Stimulated activated naive CD8-positive, alpha-beta T cell treated with anti-CD3 and anti-CD28 coated beads, Interleukin-15, amount 100 ng/mL, for 72 hours (primary cell): ENCODE measurements at regions not wholly inside any gene's neighbourhood (a gene's known extent, or its start where the extent isn't known, plus 50 kb on each side); places are given as distances from the start of the nearest gene placed in this dataset.
"Not testable (repeated sequence)": the region's sequence is repeated elsewhere in the genome, so short reads cannot be mapped to it uniquely, and the experiment has no call there.

Experiments used
- ATAC-seq: fragments of 150-1000 bp; cut with Tn5 transposase; 2 replicates; pipeline ENCODE4 v1.10.0; 2021; ENCODE audit warnings: mild to moderate bottlenecking, moderate library complexity
- DNase-seq, 2 donors: peaks; one replicate each; pipeline ENCODE4 v3.0.0; 2021 to 2022
- H3K27ac Mint-ChIP-seq, 2 donors: one replicate each; pipeline ENCODE4 v1.8.0; 2022; ENCODE audit warnings: mild to moderate bottlenecking in 2 of 2, mixed read lengths in 2 of 2, moderate library complexity in 2 of 2
- H3K27me3 Mint-ChIP-seq: one replicate; pipeline ENCODE4 v1.8.0; 2022; ENCODE audit warnings: mixed read lengths
- H3K4me1 Mint-ChIP-seq: one replicate; pipeline ENCODE4 v1.8.0; 2022; ENCODE audit warnings: mild to moderate bottlenecking, mixed read lengths
- H3K4me3 Mint-ChIP-seq, 2 donors: one replicate each; pipeline ENCODE4 v1.8.0; 2022; ENCODE audit warnings: mild to moderate bottlenecking in 2 of 2, mixed read lengths in 2 of 2, moderate library complexity in 1 of 2
- H3K9me3 Mint-ChIP-seq, 2 donors: one replicate each; pipeline ENCODE4 v1.8.0; 2022; ENCODE audit warnings: mixed read lengths in 2 of 2

DNA sequence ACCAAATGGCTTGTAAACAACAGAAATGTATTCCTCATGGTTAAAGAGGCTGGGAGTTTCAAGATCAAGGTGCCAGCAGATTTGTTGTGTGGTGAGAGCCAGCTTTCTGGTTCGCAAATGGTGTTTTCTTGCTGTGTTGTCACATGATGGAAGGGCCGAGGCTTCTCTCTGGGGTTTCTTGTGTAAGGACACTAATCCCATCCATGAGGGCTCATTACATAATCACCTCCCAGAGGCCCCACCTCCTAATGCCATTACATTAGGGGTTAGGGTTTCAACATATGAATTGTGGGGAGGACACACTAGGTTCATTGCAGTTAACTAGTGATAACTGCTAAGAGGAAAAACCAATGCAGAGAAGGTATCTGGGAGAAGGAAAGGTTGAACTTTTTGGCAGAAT is 103.5 kb upstream of the ENPEP start:
- no peak overlapping the region for H3K4me3 Mint-ChIP-seq
- H3K4me1 Mint-ChIP-seq: no peaks in the 10 kb centered on the region
- DNase-seq (no peak), ATAC-seq (no peak)
- H3K27ac Mint-ChIP-seq: no peak overlapping the region
- H3K9me3 Mint-ChIP-seq: no peaks in the 10 kb centered on the region
- peaks cover 25% of the 10 kb centered on the region for H3K27me3 Mint-ChIP-seq

DNA sequence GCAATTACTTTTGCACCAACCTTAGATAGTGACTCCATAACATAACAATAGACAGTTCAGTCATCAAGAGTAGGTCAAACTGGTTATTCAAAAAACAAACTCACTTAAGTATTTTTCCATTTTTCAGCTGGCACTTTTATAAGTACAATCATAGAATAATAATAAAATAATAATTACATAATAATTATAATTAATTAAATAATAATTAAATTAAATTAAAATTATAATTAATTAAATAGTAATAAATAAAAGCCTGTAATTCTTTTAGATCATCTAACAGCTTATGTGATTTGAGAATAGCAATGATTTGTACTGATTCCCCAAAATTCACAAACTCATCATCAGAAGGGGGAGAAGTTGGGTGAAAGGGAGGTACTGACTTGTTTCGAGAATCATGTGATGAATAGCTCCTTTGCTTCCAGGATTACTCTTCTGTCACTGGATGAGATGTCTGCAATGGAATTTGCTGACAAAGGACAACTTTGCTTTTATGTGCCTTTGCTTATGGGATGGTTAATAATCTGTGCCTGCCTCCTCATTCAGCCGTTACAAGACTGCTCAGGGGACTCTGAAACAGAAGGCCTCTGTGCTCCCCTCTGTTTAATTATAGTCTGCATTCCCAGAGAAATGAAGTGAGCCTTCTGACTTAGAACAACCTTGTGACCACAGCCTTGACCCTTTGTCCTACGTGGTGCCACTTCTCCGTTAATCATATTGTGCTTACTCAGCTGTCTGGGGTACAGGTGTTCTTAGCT is 104.8 kb upstream of the ENPEP start:
- H3K9me3 Mint-ChIP-seq: no peaks in the 10 kb centered on the region
- H3K27ac Mint-ChIP-seq: no peak overlapping the region
- H3K27me3 Mint-ChIP-seq: peaks cover 25% of the 10 kb centered on the region
- no peaks in the 10 kb centered on the region for H3K4me1 Mint-ChIP-seq
- no peak overlapping the region for H3K4me3 Mint-ChIP-seq
- no peak for ATAC-seq
- no peak for DNase-seq

DNA sequence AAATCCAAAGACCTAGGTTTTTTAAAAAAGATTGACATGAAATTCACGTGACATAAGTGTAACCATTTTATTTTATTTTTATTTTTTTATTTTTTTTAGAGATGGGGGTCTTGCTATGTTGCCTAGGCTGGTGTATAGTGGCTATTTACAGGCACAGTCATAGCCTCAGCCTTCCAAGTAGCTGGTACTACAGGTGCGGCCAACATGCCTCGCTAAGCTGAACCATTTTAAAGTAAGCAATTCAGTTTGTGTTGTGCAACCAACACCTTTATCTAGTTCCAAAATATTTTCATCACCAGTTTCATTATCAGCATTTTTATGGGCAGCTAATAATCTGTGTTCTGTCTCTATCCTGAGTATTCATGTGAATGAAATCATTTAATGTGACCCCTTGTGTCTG is 107.5 kb upstream of the ENPEP start:
- H3K27ac Mint-ChIP-seq: no peak overlapping the region
- no peak overlapping the region for H3K4me3 Mint-ChIP-seq
- H3K27me3 Mint-ChIP-seq: peaks cover 32% of the 10 kb centered on the region
- H3K4me1 Mint-ChIP-seq: no peaks in the 10 kb centered on the region
- ATAC-seq (no peak), DNase-seq (no peak)
- H3K9me3 Mint-ChIP-seq: no peaks in the 10 kb centered on the region

DNA sequence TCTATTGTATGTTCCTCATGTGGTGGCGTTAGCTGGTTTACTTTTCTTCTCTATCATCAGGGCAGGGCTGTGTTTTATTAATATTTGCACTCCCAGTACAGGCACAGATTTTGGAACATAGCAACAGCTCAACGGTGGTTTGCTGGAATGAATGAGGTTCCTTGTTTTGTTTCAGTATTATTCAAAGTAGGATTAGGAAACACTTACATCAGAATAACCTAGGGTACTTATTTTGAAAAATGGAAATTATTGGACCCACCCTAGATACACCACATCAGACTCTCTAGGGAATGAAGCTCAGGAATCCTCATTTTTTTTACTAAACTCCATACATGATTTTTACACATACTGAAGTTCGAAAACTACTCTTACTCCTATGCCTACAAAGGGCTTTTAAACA is 108.8 kb upstream of the ENPEP start:
- no peaks in the 10 kb centered on the region for H3K9me3 Mint-ChIP-seq
- H3K27me3 Mint-ChIP-seq: peaks cover 21% of the 10 kb centered on the region
- H3K4me1 Mint-ChIP-seq: no peaks in the 10 kb centered on the region
- no peak for ATAC-seq
- no peak for DNase-seq
- no peak overlapping the region for H3K27ac Mint-ChIP-seq
- H3K4me3 Mint-ChIP-seq: no peak overlapping the region

DNA sequence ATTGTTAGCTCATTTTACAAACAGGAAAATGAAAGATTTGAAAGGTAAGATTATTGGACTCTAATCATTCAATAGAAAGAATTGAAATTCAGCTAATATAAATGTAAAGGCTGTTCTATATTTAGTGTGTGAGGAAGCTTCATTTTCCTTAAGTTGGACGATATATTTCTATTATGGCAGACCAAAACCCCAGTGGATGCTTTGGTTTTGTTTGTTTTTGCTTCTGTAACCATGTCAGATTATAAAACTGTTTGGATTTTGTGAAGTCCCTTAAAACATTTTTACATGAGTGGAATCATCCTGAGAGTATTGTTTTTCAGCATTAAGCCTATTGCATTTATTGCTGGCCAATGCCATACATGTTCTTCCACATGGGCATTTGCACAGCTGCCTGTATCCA is 110.2 kb upstream of the ENPEP start:
- no peaks in the 10 kb centered on the region for H3K9me3 Mint-ChIP-seq
- ATAC-seq (no peak), DNase-seq (no peak)
- peaks cover 15% of the 10 kb centered on the region for H3K27me3 Mint-ChIP-seq
- no peak overlapping the region for H3K27ac Mint-ChIP-seq
- H3K4me1 Mint-ChIP-seq: no peaks in the 10 kb centered on the region
- H3K4me3 Mint-ChIP-seq: no peak overlapping the region

DNA sequence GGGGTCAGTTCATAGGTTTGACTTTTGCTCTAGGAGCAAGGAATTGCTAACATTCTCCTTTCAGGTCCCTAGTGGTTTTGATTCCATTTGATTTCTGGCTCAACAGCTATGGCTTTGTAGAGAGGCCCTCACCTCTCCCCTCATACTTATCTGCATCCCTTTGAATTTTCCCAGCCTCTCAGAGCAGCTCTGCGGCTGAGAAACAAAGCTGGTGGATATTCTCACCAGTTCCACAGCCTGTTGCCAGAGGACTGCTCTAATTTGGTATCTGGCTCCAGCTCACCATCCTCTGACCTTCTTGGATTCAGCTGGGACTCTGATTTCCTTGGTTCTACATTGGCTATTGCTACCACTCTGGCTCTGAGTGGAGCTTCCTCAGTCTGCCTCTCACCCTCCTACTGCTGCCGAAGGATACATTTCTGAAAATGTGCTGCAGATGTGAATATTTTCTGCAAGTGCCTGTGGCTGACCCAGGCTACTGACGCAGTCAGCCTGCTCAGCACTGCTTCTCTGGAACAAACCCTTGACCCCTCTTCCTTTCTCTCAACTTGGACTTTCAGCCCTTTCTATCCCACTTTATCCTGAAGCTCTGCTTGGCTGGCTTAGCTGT is 110.9 kb upstream of the ENPEP start:
- Mint-ChIP-seq H3K4me3 (no peak overlapping the region), H3K27ac (no peak overlapping the region), H3K4me1 (no peaks in the 10 kb centered on the region), H3K27me3 (peaks cover 15% of the 10 kb centered on the region), H3K9me3 (no peaks in the 10 kb centered on the region)
- DNase-seq: no peak
- no peak for ATAC-seq

DNA sequence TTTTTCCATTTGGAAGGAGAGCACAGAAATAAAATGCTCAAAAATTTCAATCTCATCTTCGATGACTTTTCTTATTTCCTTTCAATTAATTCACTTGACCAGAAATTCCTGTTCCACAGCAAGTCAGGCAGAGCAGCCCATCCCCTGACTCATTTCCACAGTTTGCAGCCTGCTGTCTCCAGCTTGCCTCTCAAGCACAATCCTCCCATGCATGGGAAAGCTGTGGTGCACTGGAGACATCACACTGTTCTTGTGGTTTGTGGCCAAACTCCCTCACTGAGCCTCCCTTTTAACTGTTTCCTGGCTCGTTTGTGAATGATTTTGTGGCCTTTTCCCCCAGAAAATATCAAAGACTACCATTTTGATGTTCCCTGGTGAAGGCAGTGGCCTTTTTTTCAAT is 114.0 kb upstream of the ENPEP start:
- no peak for DNase-seq
- no peak overlapping the region for H3K4me3 Mint-ChIP-seq
- no peaks in the 10 kb centered on the region for H3K9me3 Mint-ChIP-seq
- no peaks in the 10 kb centered on the region for H3K4me1 Mint-ChIP-seq
- H3K27me3 Mint-ChIP-seq: peaks cover 15% of the 10 kb centered on the region
- ATAC-seq: no peak
- H3K27ac Mint-ChIP-seq: no peak overlapping the region

DNA sequence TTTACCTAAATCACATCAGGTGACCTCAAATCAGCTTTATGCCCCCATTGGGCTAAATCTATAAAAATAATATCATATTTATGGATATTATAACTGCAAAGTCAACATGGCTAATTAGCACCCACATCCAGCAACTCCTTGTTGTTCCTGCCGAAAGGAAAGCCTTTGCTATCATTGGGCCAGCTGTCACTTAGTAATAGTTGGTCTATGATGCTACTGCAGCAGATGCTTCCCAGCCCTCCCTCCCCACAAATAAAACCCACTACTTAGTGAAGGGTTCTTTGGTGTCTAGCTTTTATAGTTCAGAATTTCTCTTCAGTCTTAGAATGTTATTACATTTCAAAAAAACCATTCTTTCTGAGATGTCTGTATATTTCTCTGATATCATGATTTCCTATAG is 116.9 kb upstream of the ENPEP start:
- ATAC-seq: no peak
- no peak for DNase-seq
- no peak overlapping the region for H3K4me3 Mint-ChIP-seq
- H3K27ac Mint-ChIP-seq: no peak overlapping the region
- no peaks in the 10 kb centered on the region for H3K27me3 Mint-ChIP-seq
- H3K9me3 Mint-ChIP-seq: no peaks in the 10 kb centered on the region
- H3K4me1 Mint-ChIP-seq: no peaks in the 10 kb centered on the region

DNA sequence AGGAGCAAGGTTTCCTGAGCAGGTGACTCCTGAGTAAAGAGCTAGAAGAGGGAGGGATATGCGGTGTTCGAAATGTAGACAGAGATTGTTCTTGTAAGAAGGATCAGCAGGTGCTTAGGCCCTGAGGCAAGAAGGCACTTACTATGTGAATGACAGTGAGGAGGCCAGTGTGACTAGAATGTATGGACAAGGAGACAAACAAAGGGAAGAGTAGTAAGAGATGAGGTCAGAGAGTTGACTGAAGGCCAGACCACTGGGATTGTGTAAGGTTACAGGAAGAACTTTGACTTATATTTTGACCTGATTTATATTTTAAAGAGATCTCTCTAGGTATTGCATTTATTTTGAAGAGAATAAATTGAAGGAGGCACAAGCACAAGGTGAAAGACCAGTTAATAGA is 118.4 kb upstream of the ENPEP start:
- no peak overlapping the region for H3K27ac Mint-ChIP-seq
- H3K4me3 Mint-ChIP-seq: no peak overlapping the region
- ATAC-seq: no peak
- peaks cover 12% of the 10 kb centered on the region for H3K27me3 Mint-ChIP-seq
- H3K4me1 Mint-ChIP-seq: no peaks in the 10 kb centered on the region
- no peak for DNase-seq
- H3K9me3 Mint-ChIP-seq: no peaks in the 10 kb centered on the region

DNA sequence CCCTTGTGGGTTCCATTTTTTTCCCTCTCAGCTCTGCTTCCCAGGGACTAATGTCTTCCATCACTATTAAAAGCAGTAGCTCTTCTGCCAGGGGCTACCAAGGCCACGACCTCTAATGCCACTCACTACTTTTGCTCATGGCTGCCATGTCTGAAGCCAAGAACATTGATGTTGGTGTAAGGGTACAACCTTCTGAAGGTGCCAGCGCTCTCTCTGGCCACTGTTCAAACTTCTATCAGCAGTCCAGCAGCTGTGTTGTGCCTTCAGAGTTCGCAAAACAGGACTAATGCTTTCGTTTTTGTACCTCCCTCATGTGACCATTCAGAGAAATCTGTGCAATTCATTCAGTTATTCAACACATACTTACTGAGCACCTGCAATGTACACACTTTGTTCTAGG is 121.5 kb upstream of the ENPEP start:
- H3K27me3 Mint-ChIP-seq: peaks cover 12% of the 10 kb centered on the region
- ATAC-seq (no peak), DNase-seq (no peak)
- no peak overlapping the region for H3K4me3 Mint-ChIP-seq
- H3K27ac Mint-ChIP-seq: no peak overlapping the region
- H3K4me1 Mint-ChIP-seq: no peaks in the 10 kb centered on the region
- H3K9me3 Mint-ChIP-seq: no peaks in the 10 kb centered on the region

DNA sequence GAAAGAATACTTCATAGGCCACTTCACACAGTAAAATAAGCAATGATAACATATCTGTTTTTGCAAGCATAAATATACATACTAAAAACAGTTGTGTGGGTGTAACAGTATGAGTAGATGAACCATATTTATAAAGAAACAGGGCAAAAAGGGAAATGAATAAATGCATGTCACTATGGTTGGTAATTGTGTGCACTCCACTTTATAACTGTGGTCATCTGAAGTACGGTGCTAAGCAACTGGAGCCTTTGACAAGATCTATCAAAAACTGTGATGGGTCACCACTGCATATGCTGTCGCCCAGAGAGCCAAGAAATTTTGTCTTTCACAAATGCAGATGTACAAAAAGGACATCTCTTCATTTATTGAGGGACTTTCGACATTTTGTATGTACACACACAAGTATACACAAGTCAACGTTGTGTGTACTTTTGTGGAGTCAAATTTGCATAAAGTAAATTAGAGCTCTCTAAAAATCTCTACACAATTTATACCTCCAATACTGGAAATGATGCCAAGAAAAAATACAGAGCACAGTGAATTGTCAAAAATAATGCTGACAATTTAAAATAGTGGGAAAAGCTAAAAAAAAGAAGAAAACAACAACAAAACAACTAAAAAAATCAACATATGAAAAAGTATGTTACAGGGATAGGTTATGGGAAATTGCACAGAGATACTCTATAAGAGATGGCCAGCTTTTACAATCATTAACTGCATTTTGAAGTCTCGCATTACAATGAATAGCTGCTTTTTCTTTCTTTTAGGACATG is 123.1 kb upstream of the ENPEP start:
- Mint-ChIP-seq H3K4me3 (no peak overlapping the region), H3K27ac (no peak overlapping the region), H3K4me1 (no peaks in the 10 kb centered on the region), H3K27me3 (peaks cover 12% of the 10 kb centered on the region), H3K9me3 (no peaks in the 10 kb centered on the region)
- DNase-seq: no peak
- no peak for ATAC-seq

DNA sequence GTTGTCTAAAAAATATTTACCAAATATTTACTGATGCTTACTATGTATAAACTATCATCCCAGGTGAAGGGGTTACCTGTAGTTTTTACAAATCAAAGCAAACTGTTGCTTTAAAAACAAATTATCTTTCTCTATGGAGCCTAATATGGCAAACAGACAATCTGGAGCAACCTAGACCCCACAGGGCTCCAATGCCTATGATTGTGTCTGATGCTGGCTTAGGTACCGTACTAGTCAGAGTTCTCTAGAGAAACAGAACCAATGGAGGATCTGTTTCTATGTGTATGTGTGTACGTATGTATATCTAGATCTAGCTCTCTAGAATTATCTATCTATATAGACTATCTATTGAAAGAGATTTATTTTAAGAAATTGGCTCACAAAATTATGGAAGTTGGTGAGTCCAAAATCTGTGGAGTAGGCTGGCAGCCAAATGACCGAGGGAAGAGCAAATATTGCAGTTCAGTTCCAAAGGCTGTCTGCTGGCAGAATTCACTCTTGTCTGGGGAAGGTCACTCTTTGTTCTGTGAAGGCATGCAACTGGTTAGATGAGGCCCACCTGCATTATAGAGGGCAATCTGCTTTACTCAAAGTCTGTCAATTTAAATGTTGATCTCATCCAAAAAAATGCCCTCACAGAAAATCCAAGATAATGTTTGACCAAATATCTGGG is 127.1 kb upstream of the ENPEP start:
- Mint-ChIP-seq H3K27me3 (peaks cover 33% of the 10 kb centered on the region), H3K27ac (no peak overlapping the region), H3K4me3 (no peak overlapping the region), H3K4me1 (no peaks in the 10 kb centered on the region), H3K9me3 (no peaks in the 10 kb centered on the region)
- DNase-seq (no peak), ATAC-seq (no peak)

DNA sequence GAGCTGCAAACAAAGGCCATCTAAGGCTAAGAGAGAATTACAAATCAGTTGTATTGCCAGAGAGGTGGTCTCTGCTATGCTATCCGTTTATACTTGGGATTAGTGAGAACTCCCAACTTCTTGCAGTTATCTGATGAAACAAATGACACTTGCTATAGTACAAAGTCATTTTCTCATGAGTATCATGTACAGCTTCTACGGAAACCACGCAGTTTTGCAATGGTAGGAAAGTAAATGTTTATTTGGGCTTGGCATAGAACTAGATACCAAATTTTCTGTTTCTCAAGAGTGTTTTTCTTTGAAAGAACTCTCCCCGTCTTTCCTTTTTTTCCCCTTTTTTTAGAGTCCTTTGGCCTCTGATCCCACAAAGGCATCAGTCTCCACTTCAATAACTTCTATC is 128.2 kb upstream of the ENPEP start:
- ATAC-seq (no peak), DNase-seq (no peak)
- Mint-ChIP-seq H3K27me3 (peaks cover 31% of the 10 kb centered on the region), H3K27ac (no peak overlapping the region), H3K4me3 (no peak overlapping the region), H3K9me3 (peaks cover 0 to 7% of the 10 kb centered on the region in 2 donors), H3K4me1 (no peaks in the 10 kb centered on the region)

DNA sequence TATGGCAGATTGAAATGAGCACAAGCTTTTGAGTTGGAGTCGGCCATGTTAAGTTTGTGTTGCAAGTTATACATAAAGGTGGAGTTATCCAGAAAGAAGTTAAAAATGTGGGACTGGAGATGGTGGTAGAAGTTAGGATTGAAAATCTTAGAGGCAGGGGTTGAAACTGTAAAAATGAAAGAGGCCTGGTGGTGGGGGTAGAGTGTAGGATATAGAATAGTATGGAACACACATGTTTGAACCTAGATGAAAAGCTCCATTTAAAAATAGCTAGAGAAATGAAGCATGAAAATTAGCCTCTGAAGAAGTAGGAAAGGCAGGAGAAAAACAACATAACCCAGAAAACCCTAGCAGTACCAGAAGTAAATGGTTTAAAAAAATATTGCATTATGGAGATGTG is 131.8 kb upstream of the ENPEP start:
- DNase-seq (no peak), ATAC-seq (no peak)
- no peak overlapping the region for H3K4me3 Mint-ChIP-seq
- no peaks in the 10 kb centered on the region for H3K4me1 Mint-ChIP-seq
- no peak overlapping the region for H3K27ac Mint-ChIP-seq
- peaks cover 0 to 8% of the 10 kb centered on the region in 2 donors for H3K9me3 Mint-ChIP-seq
- H3K27me3 Mint-ChIP-seq: peaks cover 43% of the 10 kb centered on the region

DNA sequence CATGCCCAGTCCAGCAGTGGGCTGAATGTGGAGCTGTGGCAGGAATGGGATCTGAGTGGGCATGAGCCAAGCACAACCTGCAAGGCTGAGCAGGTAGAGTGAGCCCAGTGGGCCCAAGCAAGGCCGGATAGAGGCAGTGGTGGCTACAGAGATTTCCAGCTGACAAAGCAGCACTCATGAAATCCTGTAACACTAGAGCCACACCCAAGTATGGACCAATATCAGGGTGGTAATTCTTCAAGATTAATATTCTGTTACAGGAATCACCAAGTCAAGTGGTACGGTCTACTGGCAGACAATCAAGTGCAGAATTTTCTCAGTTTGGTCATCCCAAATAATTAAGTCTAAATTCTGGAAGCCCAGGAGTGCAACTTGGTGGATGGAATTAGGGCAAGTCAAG is 132.4 kb upstream of the ENPEP start:
- no peak for DNase-seq
- no peak for ATAC-seq
- peaks cover 0 to 8% of the 10 kb centered on the region in 2 donors for H3K9me3 Mint-ChIP-seq
- peaks cover 49% of the 10 kb centered on the region for H3K27me3 Mint-ChIP-seq
- no peaks in the 10 kb centered on the region for H3K4me1 Mint-ChIP-seq
- H3K27ac Mint-ChIP-seq: no peak overlapping the region
- H3K4me3 Mint-ChIP-seq: no peak overlapping the region

DNA sequence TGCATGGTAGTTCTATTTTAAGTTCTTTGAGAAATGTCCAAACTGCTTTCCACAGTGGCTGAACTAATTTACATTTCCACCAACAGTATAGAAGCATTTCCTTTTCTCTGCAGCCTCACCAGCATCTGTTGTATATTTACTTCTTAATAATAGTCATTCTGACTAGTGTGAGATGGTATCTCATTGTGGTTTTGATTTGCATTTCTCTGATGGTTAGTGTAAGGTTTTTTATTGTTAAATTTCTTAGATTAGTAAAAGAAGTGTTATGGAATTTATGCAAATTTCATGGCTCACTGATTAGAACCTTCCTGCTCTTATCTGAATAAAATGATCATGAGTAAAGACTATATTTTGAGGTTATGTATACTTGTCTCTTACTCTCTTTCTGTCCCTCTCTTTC is 134.8 kb upstream of the ENPEP start:
- not testable (repeated sequence) for DNase-seq, H3K9me3 Mint-ChIP-seq, H3K4me3 Mint-ChIP-seq, ATAC-seq, H3K27ac Mint-ChIP-seq, H3K4me1 Mint-ChIP-seq
- H3K27me3 Mint-ChIP-seq: peaks cover 49% of the 10 kb centered on the region
